NCI-H2196 treated with DMSO at 0.1 percent for 48 hours (cell line): ENCODE measurements at regions not wholly inside any gene's neighbourhood (a gene's known extent, or its start where the extent isn't known, plus 50 kb on each side); places are given as distances from the start of the nearest gene placed in this dataset.

Experiments
- DNase-seq: peaks from one replicate; lab custom pipeline; 2025; ENCODE audit not compliant: unreplicated experiment; lab: John Stamatoyannopoulos, UW

- DNase-seq: no peak
Observed at GRCh38 chr1:87437663-87438295, 109.1 kb downstream of the LMO4 start.

GRCh38 chr1:87439821-87440220 lies 111.1 kb downstream of the LMO4 start:
- no peak for DNase-seq

GRCh38 chr1:87449348-87449963 lies 120.8 kb downstream of the LMO4 start:
- peak; percentile 73 for DNase-seq

- no peak for DNase-seq
Observed at GRCh38 chr1:87450136-87450535, 121.5 kb downstream of the LMO4 start.

GRCh38 chr1:87450615-87451209 lies 122.0 kb downstream of the LMO4 start:
- DNase-seq: no peak

GRCh38 chr1:87451229-87451920 lies 122.7 kb downstream of the LMO4 start:
- DNase-seq: no peak

GRCh38 chr1:87452648-87453047 lies 124.0 kb downstream of the LMO4 start:
- no peak for DNase-seq

GRCh38 chr1:87457408-87457807 lies 128.7 kb downstream of the LMO4 start:
- no peak for DNase-seq

- DNase-seq: no peak
Observed at GRCh38 chr1:87462894-87463293, 134.2 kb downstream of the LMO4 start.

GRCh38 chr1:87464022-87464490 lies 135.4 kb downstream of the LMO4 start:
- no peak for DNase-seq

GRCh38 chr1:87466621-87467020 lies 137.9 kb downstream of the LMO4 start:
- no peak for DNase-seq

GRCh38 chr1:87472716-87473115 lies 144.0 kb downstream of the LMO4 start:
- DNase-seq: no peak

- no peak for DNase-seq
Observed at GRCh38 chr1:87473203-87473661, 144.6 kb downstream of the LMO4 start.

GRCh38 chr1:87474098-87474497 lies 145.4 kb downstream of the LMO4 start:
- DNase-seq: no peak

GRCh38 chr1:87478231-87478630 lies 149.6 kb downstream of the LMO4 start:
- DNase-seq: no peak

GRCh38 chr1:87495147-87495546 lies 166.5 kb downstream of the LMO4 start:
- no peak for DNase-seq

GRCh38 chr1:87495870-87496269 lies 167.2 kb downstream of the LMO4 start:
- DNase-seq: no peak

- no peak for DNase-seq
Observed at GRCh38 chr1:87497380-87498203, 168.9 kb downstream of the LMO4 start.

- no peak for DNase-seq
Observed at GRCh38 chr1:87501738-87502137, 173.1 kb downstream of the LMO4 start.

- no peak for DNase-seq
Observed at GRCh38 chr1:87505391-87505983, 176.8 kb downstream of the LMO4 start.

- no peak for DNase-seq
Observed at GRCh38 chr1:87506147-87506546, 177.5 kb downstream of the LMO4 start.
